Esophagus squamous epithelium (tissue), 5 donors: ENCODE measurements at regions not wholly inside any gene's neighbourhood (a gene's known extent, or its start where the extent isn't known, plus 50 kb on each side); places are given as distances from the start of the nearest gene placed in this dataset.

Experiments used
- DNase-seq: peaks from one replicate; lab custom pipeline; 2025; lab: John Stamatoyannopoulos, UW
- H3K27ac ChIP-seq, 4 donors: fragments of 200-600 bp; sonication (generic); one replicate each; pipeline ENCODE4 v1.5.1; 2016 to 2019; ENCODE audit warnings: mild to moderate bottlenecking in 1 of 4
- H3K27me3 ChIP-seq, 4 donors: fragments of 200-600 bp; sonication (generic); 1 replicate in 3 of 4; 2 replicates in 1 of 4; pipeline versions ENCODE4 v1.5.1 to v1.6.0; 2017 to 2021; ENCODE audit warnings: antibody characterized with exemption in 1 of 4
- H3K36me3 ChIP-seq, 3 donors: fragments of 200-600 bp; sonication (generic); one replicate each; pipeline ENCODE4 v1.5.1; 2016 to 2019
- H3K4me1 ChIP-seq, 3 donors: fragments of 200-600 bp; sonication (generic); one replicate each; pipeline ENCODE4 v1.5.1; 2017 to 2019
- H3K4me3 ChIP-seq, 4 donors: fragments of 200-600 bp; sonication (generic); 1 replicate in 3 of 4; 2 replicates in 1 of 4; pipeline ENCODE4 v1.5.1; 2016 to 2019; ENCODE audit warnings: mild to moderate bottlenecking in 2 of 4, moderate library complexity in 1 of 4
- H3K9me3 ChIP-seq, 3 donors: fragments of 200-600 bp; sonication (generic); one replicate each; pipeline ENCODE4 v1.5.1; 2016 to 2019
- POLR2A ChIP-seq, 4 donors: fragments of 450-650 bp; IDR thresholded peaks; one replicate each; pipeline ENCODE4 v1.6.1; 2017; ENCODE audit warnings: antibody characterized with exemption in 4 of 4, mild to moderate bottlenecking in 4 of 4, moderate library complexity in 3 of 4
- WGBS, 2 donors: methylation state at CpG; one replicate each; pipeline ENCODE4 v1.1.5; 2018; 5-methylcytosine and 5-hydroxymethylcytosine counted together
- intact Hi-C: fragments of 100-400 bp; cut with DNase I; formaldehyde crosslinking; loops from one replicate; pipeline ENCODE4 v1.15.0; 2022
- TF ChIP-seq, protein P1 (sequence below), 6 experiments: fragments of 450-650 bp in 4 of 6; fragments of 200-600 bp in 2 of 6; sonication (generic) in 2 of 6; IDR thresholded peaks; one replicate each; pipeline ENCODE4 v1.5.1; 2016 to 2019; ENCODE audit warnings: antibody characterized with exemption in 6 of 6, mild to moderate bottlenecking in 4 of 6, moderate library complexity in 4 of 6
- donor health status: DM: yes; HTN: yes; CAD: no.

DNA sequence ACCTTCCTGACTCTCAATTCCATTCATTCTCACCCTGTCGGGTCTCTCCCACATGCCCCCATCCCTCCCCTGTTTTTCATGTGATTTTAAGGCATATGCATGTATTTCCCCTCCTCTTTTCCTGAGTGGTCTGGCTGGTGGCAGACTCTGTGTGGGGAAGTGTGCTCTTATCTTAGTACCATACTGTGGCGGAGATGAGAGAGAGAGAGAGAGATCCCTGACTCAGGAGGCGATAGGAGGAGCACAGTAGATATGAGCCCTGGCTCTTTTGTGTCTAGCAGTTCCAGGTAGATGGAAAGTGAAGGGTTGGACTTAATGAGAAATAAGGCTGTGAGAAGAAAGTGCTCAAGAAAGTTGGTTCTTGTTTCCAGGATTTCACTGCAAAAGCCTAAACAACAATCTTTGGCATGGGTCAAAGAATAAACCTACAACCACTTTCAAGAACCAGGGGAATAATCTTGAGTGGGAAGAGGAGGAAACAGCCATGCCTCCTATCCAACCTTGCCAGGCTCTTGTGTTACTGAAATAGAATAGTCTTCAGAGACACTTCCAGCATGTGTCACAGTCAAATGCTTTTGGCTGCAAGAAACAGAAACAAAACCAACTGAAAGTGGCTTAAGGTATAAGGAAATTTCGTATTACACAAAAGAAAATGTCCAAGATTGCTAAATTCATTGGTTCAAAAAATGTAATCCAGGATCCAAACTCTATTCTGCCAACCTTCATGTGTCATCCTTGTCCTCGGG is 123.8 kb upstream of the MYLIP start:
- DNase-seq = no peak
- H3K27ac ChIP-seq = no peak overlapping the region
- no peaks in the 10 kb centered on the region for H3K9me3 ChIP-seq
- H3K27me3 ChIP-seq = no peaks in the 10 kb centered on the region
- 40 to 48% methylated on average over 4 to 5 of the region's 5 CpGs for WGBS, 2 donors
- no peaks in the 10 kb centered on the region for H3K36me3 ChIP-seq
- intact Hi-C loops = no loop called here
- TF ChIP-seq, protein P1, sequence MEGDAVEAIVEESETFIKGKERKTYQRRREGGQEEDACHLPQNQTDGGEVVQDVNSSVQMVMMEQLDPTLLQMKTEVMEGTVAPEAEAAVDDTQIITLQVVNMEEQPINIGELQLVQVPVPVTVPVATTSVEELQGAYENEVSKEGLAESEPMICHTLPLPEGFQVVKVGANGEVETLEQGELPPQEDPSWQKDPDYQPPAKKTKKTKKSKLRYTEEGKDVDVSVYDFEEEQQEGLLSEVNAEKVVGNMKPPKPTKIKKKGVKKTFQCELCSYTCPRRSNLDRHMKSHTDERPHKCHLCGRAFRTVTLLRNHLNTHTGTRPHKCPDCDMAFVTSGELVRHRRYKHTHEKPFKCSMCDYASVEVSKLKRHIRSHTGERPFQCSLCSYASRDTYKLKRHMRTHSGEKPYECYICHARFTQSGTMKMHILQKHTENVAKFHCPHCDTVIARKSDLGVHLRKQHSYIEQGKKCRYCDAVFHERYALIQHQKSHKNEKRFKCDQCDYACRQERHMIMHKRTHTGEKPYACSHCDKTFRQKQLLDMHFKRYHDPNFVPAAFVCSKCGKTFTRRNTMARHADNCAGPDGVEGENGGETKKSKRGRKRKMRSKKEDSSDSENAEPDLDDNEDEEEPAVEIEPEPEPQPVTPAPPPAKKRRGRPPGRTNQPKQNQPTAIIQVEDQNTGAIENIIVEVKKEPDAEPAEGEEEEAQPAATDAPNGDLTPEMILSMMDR (IDR thresholded peaks at IDR 0.05) = no peak
- no peak for TF ChIP-seq POLR2A (IDR thresholded peaks at IDR 0.05)
- H3K4me1 ChIP-seq = peaks cover 0 to 13% (median 5%) of the 10 kb centered on the region in 3 donors
- H3K4me3 ChIP-seq = no peak overlapping the region

GRCh38 chr6:16003197-16003491 is 125.7 kb upstream of the MYLIP start:
- WGBS, 2 donors = 90 to 91% methylated on average over 2 of the region's 2 CpGs
- H3K36me3 ChIP-seq = no peaks in the 10 kb centered on the region
- TF ChIP-seq, protein P1 (IDR thresholded peaks at IDR 0.05) = no peak
- TF ChIP-seq POLR2A (IDR thresholded peaks at IDR 0.05) = no peak
- H3K4me1 ChIP-seq = peaks cover 0 to 13% (median 5%) of the 10 kb centered on the region in 3 donors
- no peaks in the 10 kb centered on the region for H3K27me3 ChIP-seq
- DNase-seq = no peak
- H3K9me3 ChIP-seq = no peaks in the 10 kb centered on the region
- no peak overlapping the region for H3K27ac ChIP-seq
- intact Hi-C loops = no loop called here
- no peak overlapping the region for H3K4me3 ChIP-seq

DNA sequence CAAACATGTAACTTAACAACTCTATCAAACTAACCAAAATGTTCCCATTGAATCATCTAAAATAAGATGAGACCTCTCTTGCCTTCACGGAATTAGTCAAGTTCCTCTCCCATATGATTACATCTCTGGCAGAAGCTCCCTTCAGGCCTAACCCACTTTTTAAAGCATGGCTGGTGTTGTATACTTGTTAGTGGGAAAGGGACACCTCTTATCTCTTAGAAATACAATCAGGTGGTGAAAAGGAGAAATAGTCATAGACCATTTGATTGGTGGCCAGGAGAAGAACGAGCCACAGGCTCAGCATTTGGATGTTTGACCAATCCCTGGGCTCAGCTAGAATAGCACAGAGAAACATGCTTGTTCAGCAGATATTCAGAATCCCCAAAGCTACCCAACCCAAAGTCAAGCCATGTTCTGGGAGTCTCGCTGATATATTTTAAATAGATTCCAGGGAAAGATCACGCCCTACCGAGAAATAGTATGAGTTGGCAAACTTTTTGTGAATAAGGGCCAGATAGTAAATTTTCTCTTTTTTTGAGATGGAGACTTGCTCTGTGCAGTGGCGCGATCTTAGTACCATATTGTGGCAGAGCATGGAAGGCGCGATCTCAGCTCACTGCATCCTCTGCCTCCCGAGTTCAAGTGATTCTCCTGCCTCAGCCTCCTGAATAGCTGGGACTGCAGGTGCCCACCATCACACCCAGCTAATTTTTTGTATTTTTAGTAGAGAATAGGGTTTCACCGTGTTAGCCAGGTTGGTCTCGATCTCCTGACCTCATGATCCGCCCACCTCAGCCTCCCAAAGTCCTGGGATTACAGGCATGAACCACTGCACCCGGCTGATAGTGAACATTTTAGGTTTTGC is 126.3 kb upstream of the MYLIP start:
- intact Hi-C loops = no loop called here
- no peak for DNase-seq
- Histone ChIP-seq H3K4me1 (peaks cover 0 to 13% (median 5%) of the 10 kb centered on the region in 3 donors), H3K36me3 (no peaks in the 10 kb centered on the region), H3K4me3 (no peak overlapping the region), H3K27me3 (no peaks in the 10 kb centered on the region), H3K27ac (no peak overlapping the region), H3K9me3 (no peaks in the 10 kb centered on the region)
- TF ChIP-seq, protein P1 (IDR thresholded peaks at IDR 0.05) = no peak
- TF ChIP-seq POLR2A (IDR thresholded peaks at IDR 0.05) = no peak
- 89 to 93% methylated on average over 14 of the region's 14 CpGs for WGBS, 2 donors

GRCh38 chr6:16001158-16001557 is 127.7 kb upstream of the MYLIP start:
- H3K27ac ChIP-seq = no peak overlapping the region
- no peak overlapping the region for H3K4me3 ChIP-seq
- peaks cover 0 to 13% (median 5%) of the 10 kb centered on the region in 3 donors for H3K4me1 ChIP-seq
- DNase-seq = no peak
- 80 to 83% methylated on average over 4 to 5 of the region's 5 CpGs for WGBS, 2 donors
- H3K9me3 ChIP-seq = no peaks in the 10 kb centered on the region
- H3K36me3 ChIP-seq = no peaks in the 10 kb centered on the region
- no peaks in the 10 kb centered on the region for H3K27me3 ChIP-seq
- no peak for TF ChIP-seq POLR2A (IDR thresholded peaks at IDR 0.05)
- intact Hi-C loops = no loop called here

GRCh38 chr6:15999201-15999600 is 129.7 kb upstream of the MYLIP start:
- 82 to 89% methylated on average over 3 of the region's 4 CpGs for WGBS, 2 donors
- TF ChIP-seq POLR2A (IDR thresholded peaks at IDR 0.05) = no peak
- TF ChIP-seq, protein P1 (IDR thresholded peaks at IDR 0.05) = no peak
- no peak for DNase-seq
- no peaks in the 10 kb centered on the region for H3K9me3 ChIP-seq
- no peaks in the 10 kb centered on the region for H3K36me3 ChIP-seq
- intact Hi-C loops = no loop called here
- no peaks in the 10 kb centered on the region for H3K27me3 ChIP-seq
- H3K4me3 ChIP-seq = no peak overlapping the region
- H3K4me1 ChIP-seq = peaks cover 0 to 10% (median 0%) of the 10 kb centered on the region in 3 donors
- H3K27ac ChIP-seq = no peak overlapping the region
